Uterus (tissue), 3 donors: ENCODE measurements at regions not wholly inside any gene's neighbourhood (a gene's known extent, or its start where the extent isn't known, plus 50 kb on each side); places are given as distances from the start of the nearest gene placed in this dataset.

Experiments used
- DNase-seq, 2 donors: peaks; one replicate each; pipeline ENCODE4 v3.0.0-alpha.2; 2019 to 2020
- H3K27ac ChIP-seq, 2 donors: fragments of 200-600 bp; sonication (generic); 1 replicate in 1 of 2; 2 replicates in 1 of 2; pipeline ENCODE4 v1.5.1; 2016 to 2018
- H3K27me3 ChIP-seq, 2 donors: fragments of 200-600 bp; sonication (generic); one replicate each; pipeline ENCODE4 v1.5.1; 2018 to 2019; ENCODE audit warnings: control low read depth in 1 of 2
- H3K36me3 ChIP-seq, 2 donors: fragments of 200-600 bp; sonication (generic); one replicate each; pipeline ENCODE4 v1.5.1; 2019; ENCODE audit warnings: control low read depth in 1 of 2
- H3K4me1 ChIP-seq, 2 donors: fragments of 200-600 bp; sonication (generic); one replicate each; pipeline ENCODE4 v1.5.1; 2018 to 2019; ENCODE audit warnings: control low read depth in 1 of 2
- H3K4me3 ChIP-seq, 2 donors: fragments of 200-600 bp; sonication (generic); 1 replicate in 1 of 2; 2 replicates in 1 of 2; pipeline ENCODE4 v1.5.1; 2018 to 2019; ENCODE audit warnings: mild to moderate bottlenecking in 1 of 2
- H3K9me3 ChIP-seq, 2 donors: fragments of 200-600 bp; sonication (generic); one replicate each; pipeline ENCODE4 v1.5.1; 2019; ENCODE audit warnings: control low read depth in 1 of 2
- CTCF ChIP-seq, 4 experiments: fragments of 200-600 bp in 2 of 4; fragments of 450-650 bp in 2 of 4; sonication (generic) in 2 of 4; IDR thresholded peaks; one replicate each; pipeline ENCODE4 v1.5.1; 2016 to 2019; ENCODE audit warnings: antibody characterized with exemption in 4 of 4, mild to moderate bottlenecking in 2 of 4, moderate library complexity in 1 of 4
- POLR2A ChIP-seq, 2 donors: fragments of 450-650 bp; IDR thresholded peaks; one replicate each; pipeline ENCODE4 v1.6.1; 2016; ENCODE audit warnings: antibody characterized with exemption in 2 of 2, mild to moderate bottlenecking in 1 of 2, moderate library complexity in 1 of 2
- intact Hi-C: fragments of 100-400 bp; cut with DNase I; formaldehyde crosslinking; loops from one replicate; pipeline ENCODE4 v1.15.1; 2023; ENCODE audit warnings: low total_unique reads
- donor health status: DM: yes; HTN: yes; CAD: no.

- no peak for DNase-seq
- TF ChIP-seq POLR2A (IDR thresholded peaks at IDR 0.05) (no peak), CTCF (IDR thresholded peaks at IDR 0.05) (no peak)
- H3K36me3 ChIP-seq: no peaks in the 10 kb centered on the region
- H3K4me1 ChIP-seq: no peaks in the 10 kb centered on the region
- no peak overlapping the region for H3K27ac ChIP-seq
- no peaks in the 10 kb centered on the region for H3K9me3 ChIP-seq
- intact Hi-C loops: no loop called here
- H3K27me3 ChIP-seq: no peaks in the 10 kb centered on the region
- H3K4me3 ChIP-seq: no peak overlapping the region
Observed at GRCh38 chr6:106750142-106750918, 121.0 kb downstream of the QRSL1 start.

GRCh38 chr6:106749609-106750008 is 120.2 kb downstream of the QRSL1 start:
- Histone ChIP-seq H3K9me3 (no peaks in the 10 kb centered on the region), H3K36me3 (no peaks in the 10 kb centered on the region), H3K4me1 (no peaks in the 10 kb centered on the region), H3K4me3 (no peak overlapping the region), H3K27ac (no peak overlapping the region), H3K27me3 (no peaks in the 10 kb centered on the region)
- DNase-seq: no peak
- TF ChIP-seq CTCF (IDR thresholded peaks at IDR 0.05): no peak
- intact Hi-C loops: no loop called here

GRCh38 chr6:106748547-106749207 is 119.3 kb downstream of the QRSL1 start:
- H3K27me3 ChIP-seq: no peaks in the 10 kb centered on the region
- H3K4me1 ChIP-seq: no peaks in the 10 kb centered on the region
- no peak for TF ChIP-seq POLR2A (IDR thresholded peaks at IDR 0.05)
- no peak for TF ChIP-seq CTCF (IDR thresholded peaks at IDR 0.05)
- no peak for DNase-seq
- no peak overlapping the region for H3K4me3 ChIP-seq
- intact Hi-C loops: no loop called here
- no peaks in the 10 kb centered on the region for H3K36me3 ChIP-seq
- no peaks in the 10 kb centered on the region for H3K9me3 ChIP-seq
- no peak overlapping the region for H3K27ac ChIP-seq

- no peak overlapping the region for H3K27ac ChIP-seq
- intact Hi-C loops: no loop called here
- no peak for DNase-seq
- H3K4me3 ChIP-seq: no peak overlapping the region
- H3K27me3 ChIP-seq: no peaks in the 10 kb centered on the region
- no peaks in the 10 kb centered on the region for H3K4me1 ChIP-seq
- no peaks in the 10 kb centered on the region for H3K36me3 ChIP-seq
- TF ChIP-seq CTCF (IDR thresholded peaks at IDR 0.05) (no peak), POLR2A (IDR thresholded peaks at IDR 0.05) (no peak)
- no peaks in the 10 kb centered on the region for H3K9me3 ChIP-seq
Observed at GRCh38 chr6:106747139-106747538, 117.8 kb downstream of the QRSL1 start.

- Histone ChIP-seq H3K27me3 (no peaks in the 10 kb centered on the region), H3K27ac (no peak overlapping the region), H3K4me3 (no peak overlapping the region), H3K36me3 (no peaks in the 10 kb centered on the region), H3K9me3 (no peaks in the 10 kb centered on the region), H3K4me1 (no peaks in the 10 kb centered on the region)
- TF ChIP-seq CTCF (IDR thresholded peaks at IDR 0.05) (no peak), POLR2A (IDR thresholded peaks at IDR 0.05) (no peak)
- DNase-seq: no peak
- intact Hi-C loops: no loop called here
Observed at GRCh38 chr6:106746652-106747051, 117.3 kb downstream of the QRSL1 start.
